ENCODE measurements at regions not wholly inside any gene's neighbourhood (a gene's known extent, or its start where the extent isn't known, plus 50 kb on each side); places are given as distances from the start of the nearest gene placed in this dataset.

DNA sequence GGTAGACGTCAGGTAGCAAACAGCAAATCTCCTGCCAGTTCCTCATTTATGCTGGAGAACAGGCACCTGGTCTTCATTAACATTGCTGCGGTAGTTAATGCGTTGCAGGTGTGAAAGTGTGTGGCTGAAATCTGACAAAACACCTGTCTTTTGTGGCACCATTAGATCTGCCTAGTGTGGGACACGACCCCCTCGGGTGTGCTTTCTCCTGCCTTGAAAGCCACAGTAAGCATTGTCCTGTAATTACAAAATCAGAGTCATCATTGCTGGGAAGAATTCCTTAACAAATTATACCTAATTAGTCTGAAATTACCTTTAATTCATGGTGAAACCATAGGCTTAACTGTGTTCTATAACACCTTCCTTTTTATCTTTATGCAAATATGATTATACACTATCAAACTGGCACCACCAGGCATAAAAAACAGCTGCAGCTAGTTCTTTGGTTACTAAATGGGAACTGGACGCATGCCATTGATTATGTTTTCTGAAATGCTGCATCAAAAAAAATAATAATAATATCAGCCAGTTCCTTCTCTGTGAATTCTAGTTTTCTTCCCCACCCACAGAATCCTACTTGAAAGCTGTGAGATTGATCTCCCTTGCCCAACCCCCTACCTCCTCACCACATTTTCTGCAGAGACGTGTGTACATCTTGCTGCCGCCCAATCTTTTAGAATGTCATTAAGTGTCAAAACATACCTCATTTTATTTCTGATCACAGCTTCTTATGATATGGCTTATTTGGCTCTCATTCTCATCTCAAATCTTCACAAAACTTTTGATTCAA, 374.0 kb downstream of the NFIB start:
- no peak for TF ChIP-seq EZH2phosphoT487 (IDR thresholded peaks at IDR 0.05; ENCODE audit: low read depth)
- TF ChIP-seq CTCF (IDR thresholded peaks at IDR 0.05; ENCODE audit: low read depth, low read length): no peak

Data from OCI-LY3 (cell line).